Keratinocyte (primary cell): ENCODE measurements at regions not wholly inside any gene's neighbourhood (a gene's known extent, or its start where the extent isn't known, plus 50 kb on each side); places are given as distances from the start of the nearest gene placed in this dataset.

Experiments
- DNase-seq: peaks from one replicate; pipeline ENCODE4 v3.0.0-alpha.2; 2011; ENCODE audit warnings: low read depth, missing footprints, low spot score
- FAIRE-seq: peaks from 2 replicates; lab custom pipeline; 2011; peaks lifted over from hg19 to GRCh38; lab: Jason Lieb, UNC
- H2AFZ ChIP-seq: 2 replicates; pipeline ENCODE4 v1.6.0; 2012; ENCODE audit warnings: low read length, control low read depth, inconsistent platforms; ENCODE audit not compliant: control insufficient read depth
- H3K27ac ChIP-seq: 2 replicates; pipeline ENCODE4 v1.5.1; 2011; ENCODE audit warnings: low read length; ENCODE audit not compliant: control insufficient read depth, insufficient read depth
- H3K27me3 ChIP-seq: 3 replicates; pipeline ENCODE4 v1.6.0; 2011; ENCODE audit warnings: low read length; ENCODE audit not compliant: control insufficient read depth, insufficient read depth; ENCODE audit errors: extremely low read depth
- H3K36me3 ChIP-seq, 2 experiments: 2 replicates in 1 of 2; 3 replicates in 1 of 2; pipeline ENCODE4 v1.5.1; 2011; ENCODE audit warnings: low read length in 2 of 2, mild to moderate bottlenecking in 1 of 2; ENCODE audit not compliant: control insufficient read depth in 2 of 2, insufficient read depth in 2 of 2; ENCODE audit errors: extremely low read depth in 1 of 2
- H3K4me1 ChIP-seq: 3 replicates; pipeline ENCODE4 v1.5.1; 2011; ENCODE audit warnings: low read length; ENCODE audit not compliant: control insufficient read depth, insufficient read depth; ENCODE audit errors: extremely low read depth
- H3K4me2 ChIP-seq: 3 replicates; pipeline ENCODE4 v1.6.0; 2011; ENCODE audit warnings: low read depth, low read length; ENCODE audit not compliant: control insufficient read depth, insufficient read depth; ENCODE audit errors: extremely low read depth
- H3K4me3 ChIP-seq, 3 experiments: fragments of 200-600 bp in 1 of 3; sonication (generic) in 1 of 3; 2 replicates in 2 of 3; 3 replicates in 1 of 3; pipeline ENCODE4 v1.5.1; 2011 to 2016; ENCODE audit warnings: low read length in 3 of 3, mild to moderate bottlenecking in 3 of 3, control low read depth in 2 of 3, inconsistent platforms in 1 of 3, low read depth in 1 of 3, mixed read lengths in 1 of 3, mixed run types in 1 of 3, moderate library complexity in 1 of 3; ENCODE audit not compliant: control insufficient read depth in 2 of 3, insufficient read depth in 2 of 3; ENCODE audit errors: extremely low read depth in 1 of 3
- H3K79me2 ChIP-seq: 2 replicates; pipeline ENCODE4 v1.6.0; 2012; ENCODE audit warnings: low read length; ENCODE audit not compliant: control insufficient read depth, insufficient read depth
- H3K9ac ChIP-seq: 3 replicates; pipeline ENCODE4 v1.6.0; 2011; ENCODE audit warnings: low read length; ENCODE audit not compliant: control insufficient read depth, insufficient read depth; ENCODE audit errors: extremely low read depth
- H3K9me1 ChIP-seq: 3 replicates; pipeline ENCODE4 v1.6.0; 2011; ENCODE audit warnings: low read length; ENCODE audit not compliant: control insufficient read depth, insufficient read depth; ENCODE audit errors: extremely low read depth
- H3K9me3 ChIP-seq: 2 replicates; pipeline ENCODE4 v1.5.1; 2012; ENCODE audit warnings: low read depth, low read length; ENCODE audit not compliant: control insufficient read depth
- H4K20me1 ChIP-seq: 3 replicates; pipeline ENCODE4 v1.6.0; 2011; ENCODE audit warnings: low read length; ENCODE audit not compliant: control insufficient read depth, insufficient read depth; ENCODE audit errors: extremely low read depth
- CTCF ChIP-seq, 3 experiments: IDR thresholded peaks in 1 of 3; conservative IDR thresholded peaks in 1 of 3; optimal IDR thresholded peaks in 1 of 3; 2 replicates in 2 of 3; 3 replicates in 1 of 3; pipeline versions ENCODE3 to v1.5.1; 2011; ENCODE audit warnings: low read length in 3 of 3, mild to moderate bottlenecking in 3 of 3, moderate library complexity in 2 of 3, control low read depth in 1 of 3, inconsistent platforms in 1 of 3; ENCODE audit not compliant: insufficient read depth in 2 of 3; ENCODE audit errors: extremely low read depth in 1 of 3
- EZH2 ChIP-seq: IDR thresholded peaks from one replicate; pipeline ENCODE4 v1.6.1; 2012; ENCODE audit warnings: inconsistent platforms, mild to moderate bottlenecking, low read length, moderate library complexity
- dilution Hi-C: fragments of 300-500 bp; cut with MboI; formaldehyde crosslinking; loops from one replicate; pipeline ENCODE4 v1.7.0; 2020; ENCODE audit warnings: low sequenced_read_pairs; ENCODE audit not compliant: extremely low pct_ligation_motif_present

- dilution Hi-C loops, result no loop called here
- FAIRE-seq, result no peak
These were observed 243.0 kb upstream of the N4BP1 start for GRCh38 chr16:48852951-48853350.

GRCh38 chr16:48852458-48852857 is 242.5 kb upstream of the N4BP1 start:
- Histone ChIP-seq H3K27ac (no peak overlapping the region), H4K20me1 (no peaks in the 10 kb centered on the region), H3K4me3 (no peak overlapping the region), H3K4me2 (no peak overlapping the region), H3K9me1 (no peaks in the 10 kb centered on the region), H3K9ac (no peak overlapping the region), H3K4me1 (no peaks in the 10 kb centered on the region), H3K27me3 (no peaks in the 10 kb centered on the region), H3K36me3 (no peaks in the 10 kb centered on the region), H3K79me2 (no peaks in the 10 kb centered on the region), H2AFZ (no peak overlapping the region), H3K9me3 (no peaks in the 10 kb centered on the region)
- no peak for FAIRE-seq
- no peak for TF ChIP-seq EZH2
- TF ChIP-seq CTCF (optimal IDR thresholded peaks at IDR 0.05 in 1 of 3, IDR thresholded peaks at IDR 0.05 in 1 of 3, conservative IDR thresholded peaks at IDR 0.05 in 1 of 3; ENCODE audit: extremely low read depth in 1 of 3, insufficient read depth in 2 of 3, low read length in 3 of 3), result no peak
- dilution Hi-C loops, result no loop called here
- no peak for DNase-seq

More at GRCh38 chr16:48852951-48853350, 243.0 kb upstream of the N4BP1 start:
- Histone ChIP-seq H3K27ac (no peak overlapping the region), H3K4me2 (no peak overlapping the region), H4K20me1 (no peaks in the 10 kb centered on the region), H3K9ac (no peak overlapping the region), H3K9me3 (no peaks in the 10 kb centered on the region), H3K9me1 (no peaks in the 10 kb centered on the region), H3K27me3 (no peaks in the 10 kb centered on the region), H3K79me2 (no peaks in the 10 kb centered on the region), H2AFZ (no peak overlapping the region), H3K36me3 (no peaks in the 10 kb centered on the region), H3K4me3 (no peak overlapping the region), H3K4me1 (no peaks in the 10 kb centered on the region)
- TF ChIP-seq CTCF (optimal IDR thresholded peaks at IDR 0.05 in 1 of 3, IDR thresholded peaks at IDR 0.05 in 1 of 3, conservative IDR thresholded peaks at IDR 0.05 in 1 of 3; ENCODE audit: extremely low read depth in 1 of 3, insufficient read depth in 2 of 3, low read length in 3 of 3) (no peak), EZH2 (no peak)
- no peak for DNase-seq
